K562 (cell line): ENCODE measurements at regions not wholly inside any gene's neighbourhood (a gene's known extent, or its start where the extent isn't known, plus 50 kb on each side); places are given as distances from the start of the nearest gene placed in this dataset.

ENCODE experiments used
- ATAC-seq: fragments of 200-7000 bp; cut with Tn5 transposase; 3 replicates; pipeline ENCODE4 v1.9.1; 2020; ENCODE audit warnings: moderate library complexity
- BruUV-seq: library from RNA; stranded (reverse); fragments of 400-500 nt; replicated peaks from 2 replicates; lab custom pipeline; 2021; lab: Mats Ljungman, UMichigan
- CTCF ChIA-PET: fragments of 300-600 bp; formaldehyde crosslinking; extraction: SDS; loops from one replicate; lab custom pipeline; 2021; ENCODE audit warnings: low intra/inter-chr PET ratio; lab: Yijun Ruan, JAX
- POLR2A ChIA-PET: fragments of 300-600, 350-650 bp; sonication (Branson Sonifier 250); formaldehyde crosslinking; extraction: SDS; loops from one replicate; lab custom pipeline; 2021; ENCODE audit warnings: antibody characterized with exemption, inconsistent platforms; lab: Yijun Ruan, JAX
- DNase-seq, 4 experiments: peaks; one replicate each; pipeline versions ENCODE4 v3.0.0 to v3.0.0-alpha.2; 2011 to 2018; ENCODE audit warnings: low spot score in 3 of 4, mixed read lengths in 3 of 4; ENCODE audit errors: extremely low read depth in 1 of 4
- FAIRE-seq: peaks from 2 replicates; lab custom pipeline; 2011; peaks lifted over from hg19 to GRCh38; lab: Jason Lieb, UNC
- H2AFZ ChIP-seq: 2 replicates; pipeline ENCODE4 v1.6.0; 2011; ENCODE audit warnings: low read depth, low read length, control low read depth, inconsistent platforms
- H3K27ac ChIP-seq: fragments of 200-600 bp; 3 replicates; pipeline ENCODE4 v1.8.0; 2011; ENCODE audit warnings: low read depth, mild to moderate bottlenecking, control low read depth, inconsistent platforms, low read length, moderate library complexity, mixed read lengths; ENCODE audit errors: extremely low read depth
- H3K27me3 ChIP-seq, 2 experiments: fragments of 300-600 bp in 1 of 2; 2 replicates in 1 of 2; 3 replicates in 1 of 2; pipeline versions ENCODE4 v1.6.0 to v1.8.0; 2011; ENCODE audit warnings: inconsistent platforms in 2 of 2, low read length in 2 of 2, mild to moderate bottlenecking in 1 of 2, mixed read lengths in 1 of 2, moderate library complexity in 1 of 2; ENCODE audit not compliant: control insufficient read depth in 2 of 2, insufficient read depth in 2 of 2
- H3K36me3 ChIP-seq: fragments of 300-600 bp; 3 replicates; pipeline ENCODE4 v1.8.0; 2011; ENCODE audit warnings: mild to moderate bottlenecking, low read length, inconsistent platforms; ENCODE audit not compliant: control insufficient read depth, insufficient read depth
- H3K4me1 ChIP-seq, 2 experiments: fragments of 200-600 bp in 1 of 2; replicated peaks in 1 of 2; 2 replicates in 1 of 2; 3 replicates in 1 of 2; pipeline versions ENCODE4 v1.5.1 to v1.8.0; 2011; ENCODE audit warnings: inconsistent platforms in 2 of 2, low read length in 2 of 2, mild to moderate bottlenecking in 1 of 2, mixed read lengths in 1 of 2, moderate library complexity in 1 of 2; ENCODE audit not compliant: control insufficient read depth in 2 of 2, insufficient read depth in 2 of 2
- H3K4me2 ChIP-seq: 2 replicates; pipeline ENCODE4 v1.6.1; 2011; ENCODE audit warnings: low read length, control low read depth, inconsistent platforms, mixed read lengths; ENCODE audit not compliant: insufficient read depth
- H3K4me3 ChIP-seq: fragments of 200-600 bp; sonication (generic), shearing (Covaris generic); 2 replicates; pipeline ENCODE4 v1.5.1; 2016; ENCODE audit warnings: control low read depth, inconsistent platforms
- H3K79me2 ChIP-seq: fragments of 200-600 bp; 3 replicates; pipeline ENCODE4 v1.8.0; 2011; ENCODE audit warnings: low read length, inconsistent platforms; ENCODE audit not compliant: control insufficient read depth, insufficient read depth
- H3K9ac ChIP-seq, 2 experiments: 2 replicates each; pipeline versions ENCODE4 v1.6.0 to v1.6.1; 2011; ENCODE audit warnings: low read depth in 2 of 2, low read length in 2 of 2, control low read depth in 1 of 2, inconsistent platforms in 1 of 2, mild to moderate bottlenecking in 1 of 2, mixed read lengths in 1 of 2; ENCODE audit not compliant: insufficient read depth in 1 of 2
- H3K9me1 ChIP-seq: one replicate; pipeline ENCODE4 v1.6.0; 2011; ENCODE audit warnings: inconsistent platforms, mild to moderate bottlenecking, low read length, moderate library complexity; ENCODE audit not compliant: control insufficient read depth, insufficient read depth
- H3K9me3 ChIP-seq: replicated peaks from 2 replicates; pipeline ENCODE4 v1.5.1; 2011; ENCODE audit warnings: low read depth, low read length, inconsistent platforms; ENCODE audit not compliant: control insufficient read depth, insufficient read depth
- H4K20me1 ChIP-seq: replicated peaks from 2 replicates; pipeline ENCODE4 v1.6.1; 2011; ENCODE audit warnings: low read length, inconsistent platforms, mixed read lengths; ENCODE audit not compliant: control insufficient read depth, insufficient read depth
- ATF6 ChIP-seq: sonication (generic); formaldehyde crosslinking; IDR thresholded peaks from 2 replicates; pipeline ENCODE4 v1.4.0; 2020; ENCODE audit warnings: mild to moderate bottlenecking, missing genetic modification reagents
- RCOR1 ChIP-seq, 2 experiments: IDR thresholded peaks; 2 replicates each; pipeline ENCODE4 v1.6.1; 2012; ENCODE audit warnings: low read depth in 2 of 2, low read length in 2 of 2, borderline replicate concordance in 1 of 2, improper control_type of control experiment in 1 of 2
- SRSF1 ChIP-seq: fragments of 200-400 bp; formaldehyde crosslinking; IDR thresholded peaks from 2 replicates; pipeline ENCODE4 v1.6.1; 2017; ENCODE audit warnings: mild to moderate bottlenecking, low read depth, low read length, moderate library complexity
- ZNF175 ChIP-seq: fragments of 200-800 bp; sonication (Bioruptor generic); IDR thresholded peaks from 2 replicates; pipeline ENCODE4 v1.6.1; 2016; ENCODE audit warnings: low read depth, mild to moderate bottlenecking, missing genetic modification characterization, missing compliant biosample characterization
- WGBS: fragments of 100-300 bp; shearing (Covaris generic); methylation state at CpG from one replicate; pipeline ENCODE4 v1.1.6; 2016; ENCODE audit warnings: low coverage, mixed read lengths; ENCODE audit not compliant: insufficient coverage; ENCODE audit errors: missing lambda C conversion rate; 5-methylcytosine and 5-hydroxymethylcytosine counted together
- in situ Hi-C: fragments of 300-500 bp; cut with MboI; formaldehyde crosslinking; loops from 4 replicates; pipeline ENCODE4 v1.15.0; 2018; ENCODE audit warnings: inconsistent platforms, mixed read lengths
- intact Hi-C: fragments of 100-400 bp; cut with micrococcal nuclease; formaldehyde crosslinking; loops from 2 replicates; pipeline ENCODE4 v1.14.2; 2022
- TF ChIP-seq, protein P1 (sequence below): fragments of 250-450 bp; sonication (Bioruptor Pico); IDR thresholded peaks from 2 replicates; pipeline ENCODE4 v1.8.0; 2022; ENCODE audit warnings: inconsistent platforms
- TF ChIP-seq, protein P2 (sequence below): IDR thresholded peaks from 2 replicates; pipeline ENCODE4 v1.6.1; 2011; ENCODE audit warnings: borderline replicate concordance, low read depth, mild to moderate bottlenecking, moderate library complexity, low read length; ENCODE audit not compliant: insufficient read depth, poor library complexity, severe bottlenecking
- TF ChIP-seq, protein P3 (sequence below), 2 experiments: fragments of 150-350 bp in 1 of 2; IDR thresholded peaks; 2 replicates each; pipeline ENCODE4 v1.6.1; 2012 to 2016; ENCODE audit warnings: low read depth in 2 of 2, low read length in 2 of 2, mild to moderate bottlenecking in 1 of 2, moderate library complexity in 1 of 2
- TF ChIP-seq, protein P4 (sequence below): fragments of 450-650 bp; formaldehyde crosslinking; IDR thresholded peaks from 2 replicates; pipeline ENCODE4 v1.4.0; 2020; ENCODE audit warnings: mild to moderate bottlenecking

- H3K27me3 ChIP-seq = no peaks in the 10 kb centered on the region
- ChIA-PET POLR2A (interaction anchor here (2.1 kb wide), 1 partner anchor 10 kb away, joined by 5 read pairs; no protein-coding TSS in a partner anchor), CTCF (no interaction called here)
- no peaks in the 10 kb centered on the region for H3K9me1 ChIP-seq
- H3K9ac ChIP-seq = no peak overlapping the region
- WGBS = 3% methylated on average over 6 of the region's 6 CpGs
- H2AFZ ChIP-seq = no peak overlapping the region
- no peaks in the 10 kb centered on the region for H4K20me1 ChIP-seq
- intact Hi-C loops = no loop called here
- no peaks in the 10 kb centered on the region for H3K4me1 ChIP-seq
- H3K4me2 ChIP-seq = no peak overlapping the region
- FAIRE-seq (no peak), ATAC-seq (no peak), DNase-seq (no peak)
- in situ Hi-C loops = no loop called here
- no peak overlapping the region for H3K4me3 ChIP-seq
- no peaks in the 10 kb centered on the region for H3K9me3 ChIP-seq
- no peak overlapping the region for H3K27ac ChIP-seq
- no peaks in the 10 kb centered on the region for H3K36me3 ChIP-seq
- no TSS peak for BruUV-seq
- H3K79me2 ChIP-seq = no peaks in the 10 kb centered on the region
- TF ChIP-seq ZNF175 (no peak), SRSF1 (no peak), RCOR1 (IDR thresholded peaks at IDR 0.05; ENCODE audit: borderline replicate concordance in 1 of 2, low read depth in 2 of 2, low read length in 2 of 2) (no peak), ATF6 (CRISPR knock-in tag) (no peak)
- TF ChIP-seq, protein P1, sequence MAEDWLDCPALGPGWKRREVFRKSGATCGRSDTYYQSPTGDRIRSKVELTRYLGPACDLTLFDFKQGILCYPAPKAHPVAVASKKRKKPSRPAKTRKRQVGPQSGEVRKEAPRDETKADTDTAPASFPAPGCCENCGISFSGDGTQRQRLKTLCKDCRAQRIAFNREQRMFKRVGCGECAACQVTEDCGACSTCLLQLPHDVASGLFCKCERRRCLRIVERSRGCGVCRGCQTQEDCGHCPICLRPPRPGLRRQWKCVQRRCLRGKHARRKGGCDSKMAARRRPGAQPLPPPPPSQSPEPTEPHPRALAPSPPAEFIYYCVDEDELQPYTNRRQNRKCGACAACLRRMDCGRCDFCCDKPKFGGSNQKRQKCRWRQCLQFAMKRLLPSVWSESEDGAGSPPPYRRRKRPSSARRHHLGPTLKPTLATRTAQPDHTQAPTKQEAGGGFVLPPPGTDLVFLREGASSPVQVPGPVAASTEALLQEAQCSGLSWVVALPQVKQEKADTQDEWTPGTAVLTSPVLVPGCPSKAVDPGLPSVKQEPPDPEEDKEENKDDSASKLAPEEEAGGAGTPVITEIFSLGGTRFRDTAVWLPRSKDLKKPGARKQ (CRISPR knock-in tag) = no peak
- TF ChIP-seq, protein P2, sequence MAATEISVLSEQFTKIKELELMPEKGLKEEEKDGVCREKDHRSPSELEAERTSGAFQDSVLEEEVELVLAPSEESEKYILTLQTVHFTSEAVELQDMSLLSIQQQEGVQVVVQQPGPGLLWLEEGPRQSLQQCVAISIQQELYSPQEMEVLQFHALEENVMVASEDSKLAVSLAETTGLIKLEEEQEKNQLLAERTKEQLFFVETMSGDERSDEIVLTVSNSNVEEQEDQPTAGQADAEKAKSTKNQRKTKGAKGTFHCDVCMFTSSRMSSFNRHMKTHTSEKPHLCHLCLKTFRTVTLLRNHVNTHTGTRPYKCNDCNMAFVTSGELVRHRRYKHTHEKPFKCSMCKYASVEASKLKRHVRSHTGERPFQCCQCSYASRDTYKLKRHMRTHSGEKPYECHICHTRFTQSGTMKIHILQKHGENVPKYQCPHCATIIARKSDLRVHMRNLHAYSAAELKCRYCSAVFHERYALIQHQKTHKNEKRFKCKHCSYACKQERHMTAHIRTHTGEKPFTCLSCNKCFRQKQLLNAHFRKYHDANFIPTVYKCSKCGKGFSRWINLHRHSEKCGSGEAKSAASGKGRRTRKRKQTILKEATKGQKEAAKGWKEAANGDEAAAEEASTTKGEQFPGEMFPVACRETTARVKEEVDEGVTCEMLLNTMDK = no peak
- TF ChIP-seq, protein P3, sequence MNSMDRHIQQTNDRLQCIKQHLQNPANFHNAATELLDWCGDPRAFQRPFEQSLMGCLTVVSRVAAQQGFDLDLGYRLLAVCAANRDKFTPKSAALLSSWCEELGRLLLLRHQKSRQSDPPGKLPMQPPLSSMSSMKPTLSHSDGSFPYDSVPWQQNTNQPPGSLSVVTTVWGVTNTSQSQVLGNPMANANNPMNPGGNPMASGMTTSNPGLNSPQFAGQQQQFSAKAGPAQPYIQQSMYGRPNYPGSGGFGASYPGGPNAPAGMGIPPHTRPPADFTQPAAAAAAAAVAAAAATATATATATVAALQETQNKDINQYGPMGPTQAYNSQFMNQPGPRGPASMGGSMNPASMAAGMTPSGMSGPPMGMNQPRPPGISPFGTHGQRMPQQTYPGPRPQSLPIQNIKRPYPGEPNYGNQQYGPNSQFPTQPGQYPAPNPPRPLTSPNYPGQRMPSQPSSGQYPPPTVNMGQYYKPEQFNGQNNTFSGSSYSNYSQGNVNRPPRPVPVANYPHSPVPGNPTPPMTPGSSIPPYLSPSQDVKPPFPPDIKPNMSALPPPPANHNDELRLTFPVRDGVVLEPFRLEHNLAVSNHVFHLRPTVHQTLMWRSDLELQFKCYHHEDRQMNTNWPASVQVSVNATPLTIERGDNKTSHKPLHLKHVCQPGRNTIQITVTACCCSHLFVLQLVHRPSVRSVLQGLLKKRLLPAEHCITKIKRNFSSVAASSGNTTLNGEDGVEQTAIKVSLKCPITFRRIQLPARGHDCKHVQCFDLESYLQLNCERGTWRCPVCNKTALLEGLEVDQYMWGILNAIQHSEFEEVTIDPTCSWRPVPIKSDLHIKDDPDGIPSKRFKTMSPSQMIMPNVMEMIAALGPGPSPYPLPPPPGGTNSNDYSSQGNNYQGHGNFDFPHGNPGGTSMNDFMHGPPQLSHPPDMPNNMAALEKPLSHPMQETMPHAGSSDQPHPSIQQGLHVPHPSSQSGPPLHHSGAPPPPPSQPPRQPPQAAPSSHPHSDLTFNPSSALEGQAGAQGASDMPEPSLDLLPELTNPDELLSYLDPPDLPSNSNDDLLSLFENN (IDR thresholded peaks at IDR 0.05; ENCODE audit: low read depth in 2 of 2, low read length in 2 of 2) = no peak
- TF ChIP-seq, protein P4, sequence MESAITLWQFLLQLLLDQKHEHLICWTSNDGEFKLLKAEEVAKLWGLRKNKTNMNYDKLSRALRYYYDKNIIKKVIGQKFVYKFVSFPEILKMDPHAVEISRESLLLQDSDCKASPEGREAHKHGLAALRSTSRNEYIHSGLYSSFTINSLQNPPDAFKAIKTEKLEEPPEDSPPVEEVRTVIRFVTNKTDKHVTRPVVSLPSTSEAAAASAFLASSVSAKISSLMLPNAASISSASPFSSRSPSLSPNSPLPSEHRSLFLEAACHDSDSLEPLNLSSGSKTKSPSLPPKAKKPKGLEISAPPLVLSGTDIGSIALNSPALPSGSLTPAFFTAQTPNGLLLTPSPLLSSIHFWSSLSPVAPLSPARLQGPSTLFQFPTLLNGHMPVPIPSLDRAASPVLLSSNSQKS (CRISPR knock-in tag) = no peak
These were observed 58.3 kb upstream of the DTNA start for GRCh38 chr18:34651586-34652369.
